H9 (cell line): ENCODE measurements at regions not wholly inside any gene's neighbourhood (a gene's known extent, or its start where the extent isn't known, plus 50 kb on each side); places are given as distances from the start of the nearest gene placed in this dataset.

Source experiments
- DNase-seq: peaks from one replicate; pipeline ENCODE4 v3.0.0-alpha.2; 2017
- H2AFZ ChIP-seq: one replicate; pipeline ENCODE4 v1.6.1; 2013; ENCODE audit warnings: mild to moderate bottlenecking, low read length, control low read depth, moderate library complexity
- H2AK5ac ChIP-seq: 2 replicates; pipeline ENCODE4 v1.6.1; 2013; ENCODE audit warnings: low read length, control low read depth, mixed read lengths; ENCODE audit not compliant: insufficient read length
- H2BK120ac ChIP-seq: one replicate; pipeline ENCODE4 v1.6.1; 2013; ENCODE audit warnings: low read depth, mild to moderate bottlenecking, low read length, control low read depth, inconsistent platforms; ENCODE audit not compliant: poor library complexity, severe bottlenecking
- H2BK12ac ChIP-seq: 2 replicates; pipeline ENCODE4 v1.6.1; 2013; ENCODE audit warnings: low read length, control low read depth, mixed read lengths, low read depth; ENCODE audit not compliant: insufficient read length
- H2BK15ac ChIP-seq: 2 replicates; pipeline ENCODE4 v1.6.1; 2013; ENCODE audit warnings: low read depth, low read length, control low read depth
- H2BK20ac ChIP-seq: one replicate; pipeline ENCODE4 v1.6.1; 2013; ENCODE audit warnings: low read depth, mild to moderate bottlenecking, low read length, control low read depth, inconsistent platforms; ENCODE audit not compliant: poor library complexity, severe bottlenecking
- H2BK5ac ChIP-seq: 2 replicates; pipeline ENCODE4 v1.6.1; 2013; ENCODE audit warnings: low read length, control low read depth, mixed read lengths; ENCODE audit not compliant: insufficient read length
- H3K14ac ChIP-seq: 2 replicates; pipeline ENCODE4 v1.6.1; 2013; ENCODE audit warnings: low read length, control low read depth; ENCODE audit not compliant: insufficient read depth
- H3K18ac ChIP-seq: 2 replicates; pipeline ENCODE4 v1.6.1; 2013; ENCODE audit warnings: low read depth, mild to moderate bottlenecking, mixed read lengths, low read length, control low read depth; ENCODE audit not compliant: insufficient read length
- H3K23ac ChIP-seq: 2 replicates; pipeline ENCODE4 v1.6.1; 2013; ENCODE audit warnings: low read length, control low read depth, mixed read lengths, low read depth; ENCODE audit not compliant: insufficient read length
- H3K23me2 ChIP-seq: 2 replicates; pipeline ENCODE4 v1.6.1; 2013; ENCODE audit warnings: low read depth, mild to moderate bottlenecking, mixed read lengths, low read length, control low read depth; ENCODE audit not compliant: insufficient read length, poor library complexity, severe bottlenecking
- H3K27ac ChIP-seq: 2 replicates; pipeline ENCODE4 v1.5.1; 2013; ENCODE audit warnings: low read length, control low read depth, mixed read lengths, low read depth; ENCODE audit not compliant: insufficient read length
- H3K27me3 ChIP-seq: 2 replicates; pipeline ENCODE4 v1.6.1; 2013; ENCODE audit warnings: low read length, control low read depth, inconsistent platforms; ENCODE audit not compliant: insufficient read depth
- H3K4ac ChIP-seq: 2 replicates; pipeline ENCODE4 v1.6.1; 2013; ENCODE audit warnings: low read depth, mild to moderate bottlenecking, control low read depth, inconsistent platforms, low read length, moderate library complexity
- H3K4me1 ChIP-seq: 2 replicates; pipeline ENCODE4 v1.6.1; 2013; ENCODE audit warnings: low read length, control low read depth, inconsistent platforms; ENCODE audit not compliant: insufficient read depth
- H3K4me2 ChIP-seq: 2 replicates; pipeline ENCODE4 v1.6.1; 2013; ENCODE audit warnings: low read length, control low read depth, mixed read lengths; ENCODE audit not compliant: insufficient read length, insufficient read depth
- H3K56ac ChIP-seq: 2 replicates; pipeline ENCODE4 v1.6.1; 2013; ENCODE audit warnings: low read depth, mild to moderate bottlenecking, mixed read lengths, low read length, control low read depth; ENCODE audit not compliant: insufficient read length
- H3K79me1 ChIP-seq: 2 replicates; pipeline ENCODE4 v1.6.1; 2013; ENCODE audit warnings: low read depth, mild to moderate bottlenecking, moderate library complexity, low read length, control low read depth, inconsistent platforms; ENCODE audit not compliant: insufficient read depth, poor library complexity, severe bottlenecking
- H3K79me2 ChIP-seq: 2 replicates; pipeline ENCODE4 v1.6.1; 2013; ENCODE audit warnings: low read length, control low read depth, inconsistent platforms; ENCODE audit not compliant: insufficient read depth
- H3K9ac ChIP-seq: 2 replicates; pipeline ENCODE4 v1.6.1; 2013; ENCODE audit warnings: low read length, control low read depth, mixed read lengths; ENCODE audit not compliant: insufficient read length; ENCODE audit errors: extremely low read depth
- H3K9me3 ChIP-seq: one replicate; pipeline ENCODE4 v1.6.1; 2013; ENCODE audit warnings: low read depth, low read length, inconsistent platforms; ENCODE audit not compliant: control insufficient read depth
- H3T11ph ChIP-seq: one replicate; pipeline ENCODE4 v1.6.1; 2013; ENCODE audit warnings: mild to moderate bottlenecking, low read length, control low read depth, inconsistent platforms
- H4K20me1 ChIP-seq: one replicate; pipeline ENCODE4 v1.6.1; 2013; ENCODE audit not compliant: control insufficient read depth, insufficient read length, insufficient read depth
- H4K5ac ChIP-seq: 2 replicates; pipeline ENCODE4 v1.6.1; 2013; ENCODE audit warnings: low read depth, mild to moderate bottlenecking, mixed read lengths, low read length, control low read depth; ENCODE audit not compliant: insufficient read length
- H4K8ac ChIP-seq: replicated peaks from 2 replicates; pipeline ENCODE4 v1.6.1; 2013; ENCODE audit warnings: low read length, control low read depth, mixed read lengths, low read depth; ENCODE audit not compliant: insufficient read length
- H4K91ac ChIP-seq: 2 replicates; pipeline ENCODE4 v1.6.1; 2013; ENCODE audit warnings: low read depth, mild to moderate bottlenecking, moderate library complexity, mixed read lengths, low read length, control low read depth; ENCODE audit not compliant: insufficient read length
- H3K27ac Mint-ChIP-seq, 3 experiments: 2 replicates in 2 of 3; 3 replicates in 1 of 3; pipeline ENCODE4 v1.8.0; 2020 to 2021; ENCODE audit warnings: mixed read lengths in 3 of 3, mild to moderate bottlenecking in 1 of 3, moderate library complexity in 1 of 3
- H3K27me3 Mint-ChIP-seq: 2 replicates; pipeline ENCODE4 v1.8.0; 2021; ENCODE audit warnings: low read depth, mild to moderate bottlenecking, moderate library complexity, mixed read lengths
- H3K36me3 Mint-ChIP-seq, 3 experiments: 2 replicates in 2 of 3; 3 replicates in 1 of 3; pipeline ENCODE4 v1.8.0; 2020 to 2021; ENCODE audit warnings: low read depth in 3 of 3, mixed read lengths in 3 of 3; ENCODE audit not compliant: insufficient read depth in 1 of 3
- H3K4me1 Mint-ChIP-seq, 2 experiments: 2 replicates each; pipeline ENCODE4 v1.8.0; 2020; ENCODE audit warnings: mixed read lengths in 2 of 2
- H3K4me3 Mint-ChIP-seq, 2 experiments: 2 replicates in 1 of 2; 3 replicates in 1 of 2; pipeline ENCODE4 v1.8.0; 2020 to 2021; ENCODE audit warnings: mild to moderate bottlenecking in 2 of 2, mixed read lengths in 2 of 2, moderate library complexity in 1 of 2
- H3K9me3 Mint-ChIP-seq, 2 experiments: 2 replicates in 1 of 2; 3 replicates in 1 of 2; pipeline ENCODE4 v1.8.0; 2020; ENCODE audit warnings: mild to moderate bottlenecking in 2 of 2, mixed read lengths in 2 of 2, moderate library complexity in 1 of 2
- WGBS: extraction: QIAGEN DNeasy Blood & Tissue Kit; methylation state at CpG from one replicate; pipeline ENCODE4 v1.1.7; 2013; ENCODE audit warnings: missing lambda C conversion rate, low lambda C conversion rate, mixed read lengths; ENCODE audit not compliant: insufficient read length; ENCODE audit errors: extremely low coverage; 5-methylcytosine and 5-hydroxymethylcytosine counted together
- TF ChIP-seq, protein P1 (sequence below): fragments of 200-600 bp; sonication (generic); conservative IDR thresholded peaks from 3 replicates; pipeline ENCODE4 v1.8.0; 2021; ENCODE audit warnings: antibody characterized with exemption, mild to moderate bottlenecking

- H3K79me2 ChIP-seq: no peaks in the 10 kb centered on the region
- no peak overlapping the region for H4K5ac ChIP-seq
- H3K4me1 Mint-ChIP-seq: peaks cover 7 to 8% of the 10 kb centered on the region in 2 experiments
- no peak overlapping the region for H2BK5ac ChIP-seq
- no peak overlapping the region for H3K23ac ChIP-seq
- H3K9me3 ChIP-seq: no peaks in the 10 kb centered on the region
- H3K27ac Mint-ChIP-seq: no peak overlapping the region
- H3K27me3 ChIP-seq: no peaks in the 10 kb centered on the region
- no peak overlapping the region for H3T11ph ChIP-seq
- H3K4me2 ChIP-seq: no peak overlapping the region
- no peaks in the 10 kb centered on the region for H3K23me2 ChIP-seq
- H4K91ac ChIP-seq: no peak overlapping the region
- no peak overlapping the region for H2BK15ac ChIP-seq
- TF ChIP-seq, protein P1, sequence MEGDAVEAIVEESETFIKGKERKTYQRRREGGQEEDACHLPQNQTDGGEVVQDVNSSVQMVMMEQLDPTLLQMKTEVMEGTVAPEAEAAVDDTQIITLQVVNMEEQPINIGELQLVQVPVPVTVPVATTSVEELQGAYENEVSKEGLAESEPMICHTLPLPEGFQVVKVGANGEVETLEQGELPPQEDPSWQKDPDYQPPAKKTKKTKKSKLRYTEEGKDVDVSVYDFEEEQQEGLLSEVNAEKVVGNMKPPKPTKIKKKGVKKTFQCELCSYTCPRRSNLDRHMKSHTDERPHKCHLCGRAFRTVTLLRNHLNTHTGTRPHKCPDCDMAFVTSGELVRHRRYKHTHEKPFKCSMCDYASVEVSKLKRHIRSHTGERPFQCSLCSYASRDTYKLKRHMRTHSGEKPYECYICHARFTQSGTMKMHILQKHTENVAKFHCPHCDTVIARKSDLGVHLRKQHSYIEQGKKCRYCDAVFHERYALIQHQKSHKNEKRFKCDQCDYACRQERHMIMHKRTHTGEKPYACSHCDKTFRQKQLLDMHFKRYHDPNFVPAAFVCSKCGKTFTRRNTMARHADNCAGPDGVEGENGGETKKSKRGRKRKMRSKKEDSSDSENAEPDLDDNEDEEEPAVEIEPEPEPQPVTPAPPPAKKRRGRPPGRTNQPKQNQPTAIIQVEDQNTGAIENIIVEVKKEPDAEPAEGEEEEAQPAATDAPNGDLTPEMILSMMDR: no peak
- H2BK120ac ChIP-seq: no peak overlapping the region
- H3K4ac ChIP-seq: no peak overlapping the region
- no peak overlapping the region for H2BK12ac ChIP-seq
- no peak overlapping the region for H3K27ac ChIP-seq
- H3K9me3 Mint-ChIP-seq: no peaks in the 10 kb centered on the region
- H3K36me3 Mint-ChIP-seq: no peaks in the 10 kb centered on the region
- no peak for DNase-seq
- no peak overlapping the region for H4K8ac ChIP-seq
- H3K9ac ChIP-seq: no peak overlapping the region
- H3K56ac ChIP-seq: no peak overlapping the region
- no CpG with 5 or more reads among the region's 5 CpGs for WGBS
- no peaks in the 10 kb centered on the region for H4K20me1 ChIP-seq
- peaks cover 5% of the 10 kb centered on the region for H3K27me3 Mint-ChIP-seq
- H3K4me1 ChIP-seq: no peaks in the 10 kb centered on the region; the same call in 1 of the 2 replicates
- H2BK20ac ChIP-seq: no peak overlapping the region
- H2AFZ ChIP-seq: no peak overlapping the region
- no peak overlapping the region; a peak in 1 of 5 replicates for H3K4me3 Mint-ChIP-seq
- H3K18ac ChIP-seq: no peak overlapping the region
- H3K14ac ChIP-seq: no peak overlapping the region
- H2AK5ac ChIP-seq: no peak overlapping the region
- H3K79me1 ChIP-seq: no peaks in the 10 kb centered on the region
Observed at GRCh38 chr7:155882596-155882995, 70.3 kb upstream of the SHH start.
